ENCODE measurements at regions not wholly inside any gene's neighbourhood (a gene's known extent, or its start where the extent isn't known, plus 50 kb on each side); places are given as distances from the start of the nearest gene placed in this dataset.

- Histone ChIP-seq H3K27ac (ENCODE audit: insufficient read depth, low read length) (no peak overlapping the region), H3K4me3 (replicated peaks in 1 of 4; ENCODE audit: control extremely low read depth in 1 of 4, insufficient read depth in 1 of 4, low read depth in 3 of 4, low read length in 4 of 4) (no peak overlapping the region), H3K4me1 (ENCODE audit: control insufficient read depth, extremely low read depth, insufficient read depth, low read length) (no peaks in the 10 kb centered on the region), H2AFZ (ENCODE audit: low read length) (no peak overlapping the region), H3K79me2 (ENCODE audit: control insufficient read depth, insufficient read depth, low read length) (no peaks in the 10 kb centered on the region), H3K36me3 (ENCODE audit: control insufficient read depth, insufficient read depth, low read length) (no peaks in the 10 kb centered on the region), H3K4me2 (ENCODE audit: extremely low read depth, insufficient read depth, low read length) (no peak overlapping the region), H4K20me1 (ENCODE audit: control insufficient read depth, extremely low read depth, insufficient read depth, low read length) (no peaks in the 10 kb centered on the region), H3K9ac (ENCODE audit: insufficient read depth, low read length) (no peak overlapping the region), H3K27me3 (ENCODE audit: control insufficient read depth, insufficient read depth, low read length) (no peaks in the 10 kb centered on the region), H3K9me3 (ENCODE audit: control insufficient read depth, insufficient read depth, low read depth, low read length) (no peaks in the 10 kb centered on the region)
- DNase-seq (ENCODE audit: low read depth in 2 of 2), result no peak
- TF ChIP-seq CTCF (conservative IDR thresholded peaks at IDR 0.05 in 1 of 2, IDR thresholded peaks at IDR 0.05 in 1 of 2; ENCODE audit: low read depth in 1 of 2, low read length in 2 of 2) (no peak), EZH2 (IDR thresholded peaks at IDR 0.05; ENCODE audit: low read length, missing control alignments) (no peak)
These were observed 190.3 kb upstream of the IRX6 start for GRCh38 chr16:55133654-55134053.

GRCh38 chr16:55136356-55137150, 187.4 kb upstream of the IRX6 start:
- TF ChIP-seq EZH2 (IDR thresholded peaks at IDR 0.05; ENCODE audit: low read length, missing control alignments), result no peak
- no peak for TF ChIP-seq CTCF (conservative IDR thresholded peaks at IDR 0.05 in 1 of 2, IDR thresholded peaks at IDR 0.05 in 1 of 2; ENCODE audit: low read depth in 1 of 2, low read length in 2 of 2)
- Histone ChIP-seq H3K27ac (ENCODE audit: insufficient read depth, low read length) (no peak overlapping the region), H3K36me3 (ENCODE audit: control insufficient read depth, insufficient read depth, low read length) (no peaks in the 10 kb centered on the region), H3K79me2 (ENCODE audit: control insufficient read depth, insufficient read depth, low read length) (no peaks in the 10 kb centered on the region), H3K4me3 (replicated peaks in 1 of 4; ENCODE audit: control extremely low read depth in 1 of 4, insufficient read depth in 1 of 4, low read depth in 3 of 4, low read length in 4 of 4) (no peak overlapping the region), H3K27me3 (ENCODE audit: control insufficient read depth, insufficient read depth, low read length) (no peaks in the 10 kb centered on the region), H4K20me1 (ENCODE audit: control insufficient read depth, extremely low read depth, insufficient read depth, low read length) (no peaks in the 10 kb centered on the region), H3K9me3 (ENCODE audit: control insufficient read depth, insufficient read depth, low read depth, low read length) (no peaks in the 10 kb centered on the region), H2AFZ (ENCODE audit: low read length) (no peak overlapping the region), H3K9ac (ENCODE audit: insufficient read depth, low read length) (no peak overlapping the region), H3K4me2 (ENCODE audit: extremely low read depth, insufficient read depth, low read length) (no peak overlapping the region), H3K4me1 (ENCODE audit: control insufficient read depth, extremely low read depth, insufficient read depth, low read length) (no peaks in the 10 kb centered on the region)
- DNase-seq (ENCODE audit: low read depth in 2 of 2), result no peak

GRCh38 chr16:55138298-55138697, 185.7 kb upstream of the IRX6 start:
- no peaks in the 10 kb centered on the region for H4K20me1 ChIP-seq (ENCODE audit: control insufficient read depth, extremely low read depth, insufficient read depth, low read length)
- H3K4me2 ChIP-seq (ENCODE audit: extremely low read depth, insufficient read depth, low read length), result no peak overlapping the region
- H2AFZ ChIP-seq (ENCODE audit: low read length), result no peak overlapping the region
- H3K27ac ChIP-seq (ENCODE audit: insufficient read depth, low read length), result no peak overlapping the region
- H3K79me2 ChIP-seq (ENCODE audit: control insufficient read depth, insufficient read depth, low read length), result no peaks in the 10 kb centered on the region
- H3K36me3 ChIP-seq (ENCODE audit: control insufficient read depth, insufficient read depth, low read length), result no peaks in the 10 kb centered on the region
- no peak for DNase-seq (ENCODE audit: low read depth in 2 of 2)
- H3K4me3 ChIP-seq (replicated peaks in 1 of 4; ENCODE audit: control extremely low read depth in 1 of 4, insufficient read depth in 1 of 4, low read depth in 3 of 4, low read length in 4 of 4), result no peak overlapping the region
- H3K9me3 ChIP-seq (ENCODE audit: control insufficient read depth, insufficient read depth, low read depth, low read length), result no peaks in the 10 kb centered on the region
- TF ChIP-seq EZH2 (IDR thresholded peaks at IDR 0.05; ENCODE audit: low read length, missing control alignments) (no peak), CTCF (conservative IDR thresholded peaks at IDR 0.05 in 1 of 2, IDR thresholded peaks at IDR 0.05 in 1 of 2; ENCODE audit: low read depth in 1 of 2, low read length in 2 of 2) (no peak)
- no peaks in the 10 kb centered on the region for H3K4me1 ChIP-seq (ENCODE audit: control insufficient read depth, extremely low read depth, insufficient read depth, low read length)
- no peak overlapping the region for H3K9ac ChIP-seq (ENCODE audit: insufficient read depth, low read length)
- no peaks in the 10 kb centered on the region for H3K27me3 ChIP-seq (ENCODE audit: control insufficient read depth, insufficient read depth, low read length)

Measured in fibroblast of lung (primary cell).